ENCODE measurements at regions not wholly inside any gene's neighbourhood (a gene's known extent, or its start where the extent isn't known, plus 50 kb on each side); places are given as distances from the start of the nearest gene placed in this dataset.

DNA sequence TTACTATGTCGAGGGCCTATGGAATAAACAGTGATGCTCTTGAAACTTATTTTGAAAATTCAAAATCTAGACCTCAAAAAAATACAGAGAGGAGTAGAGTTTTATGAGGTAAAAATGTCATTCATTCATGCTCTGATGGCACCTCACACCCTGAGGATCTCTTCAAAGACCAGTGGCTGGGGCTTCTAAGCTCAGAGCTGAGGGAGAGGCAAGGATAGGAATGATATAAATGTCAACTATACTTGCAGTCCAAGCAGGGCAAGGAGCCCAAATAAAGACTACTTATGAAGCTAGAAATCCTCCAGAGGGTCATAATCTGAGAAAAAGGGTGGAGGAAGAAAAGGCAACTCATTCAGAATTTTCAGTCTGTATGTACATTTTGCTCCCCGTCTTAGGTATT is 136.7 kb upstream of the CARMIL1 start (continued):
- TF ChIP-seq ZNF782 (CRISPR knock-in tag; IDR thresholded peaks at IDR 0.05; ENCODE audit: borderline replicate concordance) (no peak), ZNF550 (CRISPR knock-in tag; IDR thresholded peaks at IDR 0.05; ENCODE audit: borderline replicate concordance) (no peak), ZNF256 (CRISPR knock-in tag; conservative IDR thresholded peaks at IDR 0.05) (no peak)

GRCh38 chr6:25144919-25145318 is 134.3 kb upstream of the CARMIL1 start:
- ATAC-seq (no peak), FAIRE-seq (no peak), DNase-seq (ENCODE audit: low spot score) (no peak)
- Histone ChIP-seq H3K4me2 (ENCODE audit: low read depth, low read length) (no peak overlapping the region), H2AFZ (ENCODE audit: low read length) (no peak overlapping the region), H3K9ac (ENCODE audit: insufficient read depth, low read depth, low read length) (no peak overlapping the region), H3K27me3 (ENCODE audit: control insufficient read depth in 1 of 2, insufficient read depth in 2 of 2, low read length in 2 of 2) (no peaks in the 10 kb centered on the region), H3K9me3 (ENCODE audit: low read length) (no peaks in the 10 kb centered on the region), H4K20me1 (ENCODE audit: insufficient read depth, low read length) (no peaks in the 10 kb centered on the region), H3K4me1 (ENCODE audit: insufficient read depth, low read length) (no peaks in the 10 kb centered on the region), H3K27ac (ENCODE audit: extremely low read length, insufficient read depth, low read length) (no peak overlapping the region), H3K4me3 (replicated peaks in 1 of 3; ENCODE audit: insufficient read depth in 1 of 3, low read depth in 2 of 3, low read length in 3 of 3) (no peak overlapping the region), H3K79me2 (ENCODE audit: insufficient read depth, low read length) (no peaks in the 10 kb centered on the region), H3K36me3 (replicated peaks in 1 of 2; ENCODE audit: control insufficient read depth in 1 of 2, insufficient read depth in 2 of 2, low read length in 2 of 2) (no peaks in the 10 kb centered on the region)
- TF ChIP-seq ZNF747 (CRISPR knock-in tag; IDR thresholded peaks at IDR 0.05; ENCODE audit: borderline replicate concordance) (no peak), POLR2AphosphoS5 (IDR thresholded peaks at IDR 0.05; ENCODE audit: low read depth, low read length) (no peak), ZNF7 (CRISPR knock-in tag; IDR thresholded peaks at IDR 0.05) (no peak), JDP2 (CRISPR knock-in tag; IDR thresholded peaks at IDR 0.05; ENCODE audit: borderline replicate concordance) (no peak), UBTF (CRISPR knock-in tag; IDR thresholded peaks at IDR 0.05) (no peak), DNMT3B (CRISPR knock-in tag; conservative IDR thresholded peaks at IDR 0.05) (no peak), ZNF891 (CRISPR knock-in tag; IDR thresholded peaks at IDR 0.05) (no peak), ZFYVE20 (CRISPR knock-in tag; IDR thresholded peaks at IDR 0.05; ENCODE audit: borderline replicate concordance, low read depth) (no peak), PBX3 (CRISPR knock-in tag; IDR thresholded peaks at IDR 0.05; ENCODE audit: borderline replicate concordance) (no peak)
- TF ChIP-seq, protein P1, sequence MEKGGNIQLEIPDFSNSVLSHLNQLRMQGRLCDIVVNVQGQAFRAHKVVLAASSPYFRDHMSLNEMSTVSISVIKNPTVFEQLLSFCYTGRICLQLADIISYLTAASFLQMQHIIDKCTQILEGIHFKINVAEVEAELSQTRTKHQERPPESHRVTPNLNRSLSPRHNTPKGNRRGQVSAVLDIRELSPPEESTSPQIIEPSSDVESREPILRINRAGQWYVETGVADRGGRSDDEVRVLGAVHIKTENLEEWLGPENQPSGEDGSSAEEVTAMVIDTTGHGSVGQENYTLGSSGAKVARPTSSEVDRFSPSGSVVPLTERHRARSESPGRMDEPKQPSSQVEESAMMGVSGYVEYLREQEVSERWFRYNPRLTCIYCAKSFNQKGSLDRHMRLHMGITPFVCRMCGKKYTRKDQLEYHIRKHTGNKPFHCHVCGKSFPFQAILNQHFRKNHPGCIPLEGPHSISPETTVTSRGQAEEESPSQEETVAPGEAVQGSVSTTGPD (CRISPR knock-in tag; IDR thresholded peaks at IDR 0.05) = no peak
- TF ChIP-seq, protein P2, sequence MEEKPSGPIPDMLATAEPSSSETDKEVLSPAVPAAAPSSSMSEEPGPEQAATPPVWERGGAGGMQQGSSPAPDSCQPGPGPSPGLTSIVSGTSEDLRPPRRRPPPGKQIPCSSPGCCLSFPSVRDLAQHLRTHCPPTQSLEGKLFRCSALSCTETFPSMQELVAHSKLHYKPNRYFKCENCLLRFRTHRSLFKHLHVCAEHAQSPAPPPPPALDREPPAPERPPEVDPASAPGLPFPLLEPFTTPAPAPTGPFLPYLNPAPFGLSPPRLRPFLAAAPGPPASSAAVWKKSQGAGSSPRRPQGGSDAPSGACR (CRISPR knock-in tag; IDR thresholded peaks at IDR 0.05) = no peak
- TF ChIP-seq, protein P3, sequence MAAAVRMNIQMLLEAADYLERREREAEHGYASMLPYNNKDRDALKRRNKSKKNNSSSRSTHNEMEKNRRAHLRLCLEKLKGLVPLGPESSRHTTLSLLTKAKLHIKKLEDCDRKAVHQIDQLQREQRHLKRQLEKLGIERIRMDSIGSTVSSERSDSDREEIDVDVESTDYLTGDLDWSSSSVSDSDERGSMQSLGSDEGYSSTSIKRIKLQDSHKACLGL (CRISPR knock-in tag; IDR thresholded peaks at IDR 0.05) = no peak
- in situ Hi-C loops (cut with HindIII; ENCODE audit: extremely low pct_ligation_motif_present, low pct_unique_long_range_greater_than_20kb) = no loop called here
- ChIA-PET POLR2A (no interaction called here), CTCF (ENCODE audit: low intra/inter-chr PET ratio, low total read pairs) (no interaction called here)
- WGBS (ENCODE audit: low lambda C conversion rate) = 83% methylated on average over 1 of the region's 1 CpG
- no TSS peak for BruUV-seq (replicated peaks)
- intact Hi-C loops (cut with micrococcal nuclease; ENCODE audit: unreplicated experiment) = no loop called here
